Activated naive CD8-positive, alpha-beta T cell (primary cell): ENCODE measurements at regions not wholly inside any gene's neighbourhood (a gene's known extent, or its start where the extent isn't known, plus 50 kb on each side); places are given as distances from the start of the nearest gene placed in this dataset.
"Not testable (repeated sequence)": the region's sequence is repeated elsewhere in the genome, so short reads cannot be mapped to it uniquely, and the experiment has no call there.

Experiments used
- H3K27ac Mint-ChIP-seq: one replicate; pipeline ENCODE4 v1.8.0; 2021; ENCODE audit warnings: mixed read lengths
- H3K27me3 Mint-ChIP-seq: one replicate; pipeline ENCODE4 v1.8.0; 2021; ENCODE audit warnings: mixed read lengths
- H3K36me3 Mint-ChIP-seq: one replicate; pipeline ENCODE4 v1.8.0; 2021; ENCODE audit warnings: mixed read lengths
- H3K4me1 Mint-ChIP-seq: one replicate; pipeline ENCODE4 v1.8.0; 2021; ENCODE audit warnings: low read depth, mixed read lengths
- H3K4me3 Mint-ChIP-seq: one replicate; pipeline ENCODE4 v1.8.0; 2021; ENCODE audit warnings: mild to moderate bottlenecking, mixed read lengths
- H3K9me3 Mint-ChIP-seq: one replicate; pipeline ENCODE4 v1.8.0; 2021; ENCODE audit warnings: low read depth, mixed read lengths

DNA sequence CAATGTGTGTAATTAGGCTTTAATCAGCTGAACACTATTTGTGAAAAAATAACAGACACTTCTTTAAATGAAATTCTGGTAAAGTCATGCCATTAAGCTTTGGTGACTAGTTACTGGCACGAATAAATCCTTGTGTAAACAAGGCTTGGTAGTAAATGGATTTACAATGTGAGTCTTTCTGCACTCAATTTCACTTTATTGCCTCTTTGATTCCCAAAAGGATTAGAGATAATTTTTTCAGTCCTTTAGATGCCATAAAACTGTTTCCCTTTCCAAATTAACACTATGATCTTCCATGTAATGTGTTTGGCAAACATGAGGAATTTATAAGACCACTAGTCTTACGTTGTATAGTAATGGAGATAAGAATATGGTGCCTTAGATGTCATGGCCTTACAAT is 339.5 kb upstream of the DNAJC19 start:
- Mint-ChIP-seq H3K27me3 (peaks cover 4% of the 10 kb centered on the region), H3K4me1 (no peaks in the 10 kb centered on the region), H3K36me3 (no peaks in the 10 kb centered on the region), H3K9me3 (no peaks in the 10 kb centered on the region), H3K27ac (no peak overlapping the region), H3K4me3 (no peak overlapping the region)

DNA sequence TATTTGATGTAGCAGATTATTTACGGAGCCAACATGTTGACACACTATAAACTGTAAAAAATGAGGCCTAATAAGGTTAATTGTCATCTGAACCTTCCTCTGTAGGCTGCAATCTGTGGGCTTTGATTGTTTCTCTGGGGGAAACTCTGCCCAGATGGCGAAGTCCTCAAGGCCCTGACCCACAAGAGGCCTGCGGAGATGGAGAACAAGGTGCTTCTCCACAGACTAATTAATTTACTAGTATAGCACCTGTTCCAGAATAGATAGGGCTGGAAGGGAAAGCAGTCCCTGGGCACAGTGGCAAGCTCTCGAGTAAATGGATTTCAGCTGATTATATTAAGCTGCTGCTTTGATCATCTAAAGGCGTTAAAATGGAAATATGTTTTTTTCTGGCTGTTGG is 338.8 kb upstream of the DNAJC19 start:
- Mint-ChIP-seq H3K27ac (no peak overlapping the region), H3K9me3 (no peaks in the 10 kb centered on the region), H3K36me3 (no peaks in the 10 kb centered on the region)

DNA sequence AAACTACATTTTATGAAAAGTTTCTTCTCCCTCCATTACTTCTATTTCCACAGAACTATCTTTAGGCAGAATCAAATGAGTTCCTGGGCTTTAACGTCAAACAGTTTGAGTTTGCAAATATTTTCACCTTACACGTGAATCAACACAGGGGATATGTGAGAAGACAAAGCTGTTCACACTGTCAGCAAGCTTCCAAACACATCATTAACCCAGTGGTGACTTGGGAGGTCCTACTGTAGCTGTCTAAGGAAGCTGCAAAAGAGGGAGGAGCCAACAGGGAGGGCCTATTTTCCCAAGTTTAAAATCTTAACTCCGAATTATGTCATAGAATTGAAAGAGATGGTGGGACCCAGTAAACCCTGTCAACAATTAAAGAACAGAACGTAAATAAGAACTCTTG is 337.8 kb upstream of the DNAJC19 start:
- no peak overlapping the region for H3K27ac Mint-ChIP-seq
- no peaks in the 10 kb centered on the region for H3K4me1 Mint-ChIP-seq
- no peak overlapping the region for H3K4me3 Mint-ChIP-seq

More for the DNA sequence above, 338.8 kb upstream of the DNAJC19 start:
- peaks cover 8% of the 10 kb centered on the region for H3K27me3 Mint-ChIP-seq
- H3K4me1 Mint-ChIP-seq = no peaks in the 10 kb centered on the region
- H3K4me3 Mint-ChIP-seq = no peak overlapping the region

DNA sequence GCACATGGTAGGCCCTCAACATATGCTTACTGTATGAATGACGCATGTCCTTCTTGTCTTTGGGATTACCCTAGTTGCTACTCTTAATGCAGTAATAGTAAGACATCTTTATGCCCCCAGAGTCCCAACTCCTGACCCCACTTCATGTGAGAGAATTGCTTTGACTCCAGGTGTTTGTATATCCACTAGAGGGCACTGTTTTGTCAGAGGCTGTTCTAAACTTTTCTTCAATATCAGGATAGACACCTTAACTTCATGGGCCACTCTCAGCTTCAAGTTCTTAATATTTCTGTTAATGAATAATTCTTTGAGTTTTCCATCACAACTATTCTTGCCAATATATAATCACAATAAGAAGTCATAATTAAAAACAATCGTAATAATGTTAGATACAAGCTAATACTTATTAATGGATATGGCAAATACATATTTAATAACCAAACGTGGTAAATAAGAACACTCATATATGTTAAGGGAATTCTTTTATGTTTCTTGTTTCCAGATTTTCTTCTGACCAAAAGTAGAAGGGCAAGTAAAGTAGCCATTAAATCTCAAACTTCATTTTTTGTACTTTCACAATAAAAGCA is 337.2 kb upstream of the DNAJC19 start:
- peaks cover 8% of the 10 kb centered on the region for H3K27me3 Mint-ChIP-seq
- no peak overlapping the region for H3K4me3 Mint-ChIP-seq
- no peaks in the 10 kb centered on the region for H3K4me1 Mint-ChIP-seq
- H3K9me3 Mint-ChIP-seq = peaks cover 9% of the 10 kb centered on the region
- H3K36me3 Mint-ChIP-seq = no peaks in the 10 kb centered on the region
- no peak overlapping the region for H3K27ac Mint-ChIP-seq

More for the DNA sequence above, 337.8 kb upstream of the DNAJC19 start:
- H3K9me3 Mint-ChIP-seq = peaks cover 3% of the 10 kb centered on the region
- peaks cover 8% of the 10 kb centered on the region for H3K27me3 Mint-ChIP-seq
- H3K36me3 Mint-ChIP-seq = no peaks in the 10 kb centered on the region

GRCh38 chr3:181324516-181324915 is 335.0 kb upstream of the DNAJC19 start:
- not testable (repeated sequence) for H3K9me3 Mint-ChIP-seq, H3K4me3 Mint-ChIP-seq, H3K36me3 Mint-ChIP-seq, H3K4me1 Mint-ChIP-seq, H3K27me3 Mint-ChIP-seq, H3K27ac Mint-ChIP-seq

DNA sequence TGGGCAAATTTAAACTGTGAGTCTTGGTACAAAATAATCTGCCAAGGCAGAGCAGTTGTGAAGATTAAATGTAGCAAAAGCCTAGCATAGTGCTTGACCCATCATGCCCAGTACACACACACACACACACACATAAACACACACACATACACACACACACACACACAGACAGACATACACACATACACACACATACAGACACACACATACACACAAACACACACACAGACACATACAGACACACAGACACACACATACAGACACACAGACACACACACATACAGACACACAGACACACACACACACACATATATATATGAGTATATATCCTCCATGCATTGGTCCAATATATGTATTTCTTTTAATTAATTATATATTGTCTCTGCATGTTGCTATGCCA is 328.8 kb upstream of the DNAJC19 start:
- H3K4me1 Mint-ChIP-seq = no peaks in the 10 kb centered on the region
- peaks cover 12% of the 10 kb centered on the region for H3K9me3 Mint-ChIP-seq
- peaks cover 2% of the 10 kb centered on the region for H3K27me3 Mint-ChIP-seq
- no peak overlapping the region for H3K4me3 Mint-ChIP-seq
- H3K27ac Mint-ChIP-seq = no peak overlapping the region
- H3K36me3 Mint-ChIP-seq = no peaks in the 10 kb centered on the region

DNA sequence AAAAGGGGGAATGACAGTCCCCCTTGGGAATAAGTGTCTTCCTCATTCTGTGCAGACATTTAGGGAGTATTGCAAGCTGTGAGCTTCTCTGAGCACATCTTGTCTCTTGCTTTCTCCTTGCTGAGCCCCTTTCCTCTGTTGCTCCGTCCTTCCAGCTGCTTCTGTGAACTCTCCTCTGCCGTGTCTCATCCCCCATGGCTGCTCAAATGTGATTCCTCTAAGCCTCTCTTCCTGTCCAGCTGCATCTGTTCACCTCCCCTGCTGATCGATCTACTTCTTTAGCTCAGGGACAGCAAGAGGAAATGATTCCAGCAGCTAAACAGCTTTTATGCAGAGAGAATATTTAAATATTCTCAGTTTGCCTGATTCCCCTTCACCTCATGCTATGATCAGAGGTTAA is 328.0 kb upstream of the DNAJC19 start:
- Mint-ChIP-seq H3K9me3 (peaks cover 11% of the 10 kb centered on the region), H3K27me3 (peaks cover 2% of the 10 kb centered on the region), H3K4me1 (no peaks in the 10 kb centered on the region), H3K4me3 (no peak overlapping the region), H3K27ac (no peak overlapping the region), H3K36me3 (no peaks in the 10 kb centered on the region)

DNA sequence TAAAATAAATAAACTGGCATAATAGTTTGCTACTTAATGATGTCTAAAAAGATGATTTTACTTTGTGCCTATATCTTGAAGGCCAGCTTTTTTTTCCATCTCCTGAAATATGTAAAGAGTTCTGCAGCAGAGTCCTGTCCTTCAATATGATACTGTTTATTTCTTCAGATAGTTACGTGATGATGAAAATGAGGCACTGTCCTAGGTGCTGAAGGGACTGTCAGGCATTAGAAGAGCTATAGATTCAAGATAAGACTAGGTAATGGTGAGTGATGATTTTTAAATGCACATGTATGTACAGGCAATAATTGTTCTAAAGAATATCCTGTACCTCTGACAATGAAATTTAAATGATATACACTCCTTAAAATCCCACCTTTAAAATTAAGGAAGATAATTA is 326.9 kb upstream of the DNAJC19 start:
- Mint-ChIP-seq H3K27me3 (peaks cover 2% of the 10 kb centered on the region), H3K4me3 (no peak overlapping the region), H3K36me3 (no peaks in the 10 kb centered on the region), H3K27ac (no peak overlapping the region), H3K9me3 (peaks cover 3% of the 10 kb centered on the region), H3K4me1 (no peaks in the 10 kb centered on the region)

- Mint-ChIP-seq H3K27me3 (no peaks in the 10 kb centered on the region), H3K27ac (no peak overlapping the region), H3K36me3 (no peaks in the 10 kb centered on the region), H3K4me3 (no peak overlapping the region), H3K4me1 (no peaks in the 10 kb centered on the region), H3K9me3 (no peaks in the 10 kb centered on the region)
Measured at GRCh38 chr3:181313335-181313734, 323.8 kb upstream of the DNAJC19 start.

GRCh38 chr3:181311186-181311585 is 321.6 kb upstream of the DNAJC19 start:
- Mint-ChIP-seq H3K27me3 (peaks cover 2% of the 10 kb centered on the region), H3K4me1 (no peaks in the 10 kb centered on the region), H3K9me3 (no peaks in the 10 kb centered on the region), H3K4me3 (no peak overlapping the region), H3K36me3 (no peaks in the 10 kb centered on the region), H3K27ac (no peak overlapping the region)

DNA sequence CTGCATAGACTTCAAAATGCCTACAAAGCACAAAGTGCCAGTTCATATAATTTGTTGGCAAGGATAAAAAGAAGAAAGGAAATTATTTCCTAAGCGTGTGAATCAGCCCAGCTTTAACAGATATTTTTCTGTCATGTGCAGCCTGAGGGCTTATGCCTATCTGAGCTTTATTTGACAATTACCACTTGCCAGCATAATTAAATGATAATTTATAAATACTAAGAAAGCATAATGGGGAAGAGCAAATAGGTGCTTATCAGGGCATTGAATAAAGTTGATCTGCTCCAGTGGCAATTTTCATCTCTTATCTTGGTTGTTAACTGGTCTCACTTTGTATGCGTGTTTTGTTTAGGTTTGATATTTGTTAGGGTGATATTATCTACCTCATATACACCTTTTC is 313.4 kb upstream of the DNAJC19 start:
- Mint-ChIP-seq H3K9me3 (no peaks in the 10 kb centered on the region), H3K4me1 (no peaks in the 10 kb centered on the region), H3K27me3 (peaks cover 11% of the 10 kb centered on the region), H3K4me3 (no peak overlapping the region), H3K36me3 (no peaks in the 10 kb centered on the region), H3K27ac (no peak overlapping the region)

- Mint-ChIP-seq H3K4me1 (no peaks in the 10 kb centered on the region), H3K4me3 (no peak overlapping the region), H3K27me3 (peaks cover 11% of the 10 kb centered on the region), H3K9me3 (peaks cover 3% of the 10 kb centered on the region), H3K36me3 (no peaks in the 10 kb centered on the region), H3K27ac (no peak overlapping the region)
Measured at GRCh38 chr3:181300033-181300432, 310.5 kb upstream of the DNAJC19 start.

DNA sequence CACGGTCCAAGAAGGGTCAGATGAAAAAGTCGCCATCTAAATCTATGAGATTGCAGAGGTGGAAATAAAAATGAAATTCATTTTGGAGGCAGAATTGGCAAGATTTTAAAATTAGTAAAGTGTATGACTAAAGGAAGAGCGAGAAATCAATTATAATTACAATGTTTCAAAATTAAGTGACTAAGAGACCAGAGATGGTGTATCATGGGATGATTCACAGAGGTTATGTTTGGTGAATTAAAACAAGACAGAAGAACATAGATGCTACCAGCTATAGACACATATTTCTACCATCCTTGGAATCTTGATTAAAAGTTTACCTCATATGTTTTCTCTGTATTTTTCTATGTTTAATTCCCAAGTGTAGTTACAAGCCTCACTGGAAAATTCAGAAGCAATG is 308.9 kb upstream of the DNAJC19 start:
- peaks cover 8% of the 10 kb centered on the region for H3K27me3 Mint-ChIP-seq
- no peaks in the 10 kb centered on the region for H3K36me3 Mint-ChIP-seq
- H3K9me3 Mint-ChIP-seq = peaks cover 3% of the 10 kb centered on the region
- H3K4me3 Mint-ChIP-seq = no peak overlapping the region
- no peaks in the 10 kb centered on the region for H3K4me1 Mint-ChIP-seq
- no peak overlapping the region for H3K27ac Mint-ChIP-seq

DNA sequence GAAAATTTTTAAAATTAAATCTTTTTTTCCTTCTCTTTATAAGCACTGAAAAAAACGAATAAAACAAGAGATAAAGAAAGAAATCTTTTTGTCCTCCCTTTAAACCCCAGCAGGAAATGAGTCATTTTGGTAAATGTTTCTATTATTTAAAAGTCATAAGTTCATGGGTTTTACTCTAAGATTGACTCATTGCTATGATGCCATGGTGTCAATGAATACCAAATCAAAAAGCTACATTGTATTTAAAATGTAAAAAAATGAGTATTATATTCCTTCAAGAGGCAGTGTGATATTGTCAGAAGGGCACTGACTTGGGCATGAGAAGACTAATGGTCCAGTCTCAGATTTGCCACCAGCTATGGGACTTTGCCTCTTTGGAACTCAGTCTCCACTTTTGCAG is 303.4 kb upstream of the DNAJC19 start:
- Mint-ChIP-seq H3K36me3 (no peaks in the 10 kb centered on the region), H3K9me3 (peaks cover 3% of the 10 kb centered on the region), H3K4me3 (no peak overlapping the region), H3K27me3 (peaks cover 2% of the 10 kb centered on the region), H3K27ac (no peak overlapping the region), H3K4me1 (no peaks in the 10 kb centered on the region)

DNA sequence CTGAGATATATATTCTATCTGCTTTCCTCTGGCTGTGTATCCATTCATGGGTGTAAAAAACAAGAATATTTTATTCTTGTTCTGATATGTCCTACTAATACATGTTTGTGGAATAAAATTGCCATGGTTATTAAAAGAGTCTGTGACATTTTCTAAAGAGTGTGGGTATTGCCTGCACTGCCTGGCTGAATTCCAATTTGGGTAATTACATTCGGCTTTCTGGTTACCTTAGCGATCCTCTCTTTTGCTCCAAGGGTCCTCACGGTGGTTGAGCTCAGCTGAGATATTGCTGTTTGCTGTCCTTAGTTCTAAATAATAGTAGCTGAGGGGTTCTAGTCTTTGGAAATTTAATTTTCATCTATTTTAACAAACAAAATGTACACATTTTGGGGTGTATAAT is 301.4 kb upstream of the DNAJC19 start:
- no peak overlapping the region for H3K27ac Mint-ChIP-seq
- H3K4me3 Mint-ChIP-seq = no peak overlapping the region
- H3K4me1 Mint-ChIP-seq = no peaks in the 10 kb centered on the region
- no peaks in the 10 kb centered on the region for H3K27me3 Mint-ChIP-seq
- H3K9me3 Mint-ChIP-seq = no peaks in the 10 kb centered on the region
- no peaks in the 10 kb centered on the region for H3K36me3 Mint-ChIP-seq

- Mint-ChIP-seq H3K9me3 (no peaks in the 10 kb centered on the region), H3K4me3 (no peak overlapping the region), H3K27me3 (no peaks in the 10 kb centered on the region), H3K27ac (no peak overlapping the region), H3K4me1 (no peaks in the 10 kb centered on the region), H3K36me3 (no peaks in the 10 kb centered on the region)
Measured at GRCh38 chr3:181289306-181289705, 299.8 kb upstream of the DNAJC19 start.
